22Rv1 (cell line): ENCODE measurements at regions not wholly inside any gene's neighbourhood (a gene's known extent, or its start where the extent isn't known, plus 50 kb on each side); places are given as distances from the start of the nearest gene placed in this dataset.

Experiments used
- ZFX ChIP-seq: fragments of 450-650 bp; IDR thresholded peaks from 2 replicates; pipeline ENCODE4 v1.6.1; 2017; ENCODE audit warnings: antibody characterized with exemption, borderline replicate concordance
- TF ChIP-seq, protein P1 (sequence below): fragments of 450-650 bp; IDR thresholded peaks from 2 replicates; pipeline ENCODE4 v1.5.1; 2017; ENCODE audit warnings: mild to moderate bottlenecking

DNA sequence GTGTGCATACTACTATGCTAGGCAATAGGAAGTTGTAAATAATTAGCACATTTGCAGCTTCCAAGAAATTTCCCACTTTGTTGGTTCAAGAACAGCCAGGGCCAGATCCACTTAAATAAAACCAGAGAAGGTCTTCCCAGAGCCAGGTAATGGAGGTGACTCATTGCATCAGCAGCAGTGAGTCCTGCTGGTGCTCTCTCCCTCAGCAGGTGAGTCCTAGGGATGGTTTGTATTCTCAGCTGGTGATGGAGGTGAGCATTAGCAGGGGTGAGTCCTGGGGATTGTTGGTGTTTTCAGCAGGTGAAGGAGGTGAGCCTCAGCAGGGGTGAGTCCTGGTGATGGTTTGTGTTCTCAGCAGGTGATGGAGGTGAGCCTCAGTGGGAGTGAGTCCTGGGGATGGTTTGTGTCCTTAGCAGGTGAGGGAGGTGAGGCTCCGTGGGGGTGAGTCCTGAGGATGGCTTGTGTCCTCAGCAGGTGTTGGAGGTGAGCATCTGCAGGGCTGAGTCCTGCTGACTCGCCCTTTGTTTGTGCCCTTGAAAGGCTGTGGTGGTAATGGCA is 232.8 kb upstream of the EXOC2 start:
- TF ChIP-seq, protein P1, sequence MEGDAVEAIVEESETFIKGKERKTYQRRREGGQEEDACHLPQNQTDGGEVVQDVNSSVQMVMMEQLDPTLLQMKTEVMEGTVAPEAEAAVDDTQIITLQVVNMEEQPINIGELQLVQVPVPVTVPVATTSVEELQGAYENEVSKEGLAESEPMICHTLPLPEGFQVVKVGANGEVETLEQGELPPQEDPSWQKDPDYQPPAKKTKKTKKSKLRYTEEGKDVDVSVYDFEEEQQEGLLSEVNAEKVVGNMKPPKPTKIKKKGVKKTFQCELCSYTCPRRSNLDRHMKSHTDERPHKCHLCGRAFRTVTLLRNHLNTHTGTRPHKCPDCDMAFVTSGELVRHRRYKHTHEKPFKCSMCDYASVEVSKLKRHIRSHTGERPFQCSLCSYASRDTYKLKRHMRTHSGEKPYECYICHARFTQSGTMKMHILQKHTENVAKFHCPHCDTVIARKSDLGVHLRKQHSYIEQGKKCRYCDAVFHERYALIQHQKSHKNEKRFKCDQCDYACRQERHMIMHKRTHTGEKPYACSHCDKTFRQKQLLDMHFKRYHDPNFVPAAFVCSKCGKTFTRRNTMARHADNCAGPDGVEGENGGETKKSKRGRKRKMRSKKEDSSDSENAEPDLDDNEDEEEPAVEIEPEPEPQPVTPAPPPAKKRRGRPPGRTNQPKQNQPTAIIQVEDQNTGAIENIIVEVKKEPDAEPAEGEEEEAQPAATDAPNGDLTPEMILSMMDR: no peak
- no peak for TF ChIP-seq ZFX
